H1 (cell line): ENCODE measurements at regions not wholly inside any gene's neighbourhood (a gene's known extent, or its start where the extent isn't known, plus 50 kb on each side); places are given as distances from the start of the nearest gene placed in this dataset.

Experiments
- FOSL1 ChIP-seq: IDR thresholded peaks from 2 replicates; pipeline ENCODE4 v1.6.1; 2011; ENCODE audit warnings: mild to moderate bottlenecking, low read depth, low read length, moderate library complexity; ENCODE audit not compliant: insufficient read depth
- HDAC2 ChIP-seq, 2 experiments: fragments of 300-600 bp in 1 of 2; sonication (generic) in 1 of 2; IDR thresholded peaks; 2 replicates each; pipeline ENCODE4 v1.6.1; 2011 to 2012; ENCODE audit warnings: low read depth in 2 of 2, low read length in 2 of 2, mild to moderate bottlenecking in 2 of 2, moderate library complexity in 2 of 2, borderline replicate concordance in 1 of 2, inconsistent platforms in 1 of 2
- TAF1 ChIP-seq: IDR thresholded peaks from 2 replicates; pipeline ENCODE4 v1.6.1; 2011; ENCODE audit warnings: mild to moderate bottlenecking, low read depth, low read length
- TCF12 ChIP-seq: IDR thresholded peaks from 2 replicates; pipeline ENCODE4 v1.6.1; 2011; ENCODE audit warnings: low read depth, mild to moderate bottlenecking, low read length
- ZNF274 ChIP-seq: IDR thresholded peaks from 2 replicates; pipeline ENCODE4 v1.7.0; 2012; ENCODE audit warnings: low read length, borderline replicate concordance; ENCODE audit errors: extremely low read depth

GRCh38 chr4:117691572-117692351, 342.5 kb upstream of the NDST3 start (continued):
- TF ChIP-seq HDAC2 (IDR thresholded peaks at IDR 0.05; ENCODE audit: borderline replicate concordance in 1 of 2, low read depth in 2 of 2, low read length in 2 of 2): no peak
- no peak for TF ChIP-seq FOSL1
- no peak for TF ChIP-seq TCF12
- TF ChIP-seq ZNF274: no peak
- TF ChIP-seq TAF1: no peak
